HepG2 (cell line): ENCODE measurements at regions not wholly inside any gene's neighbourhood (a gene's known extent, or its start where the extent isn't known, plus 50 kb on each side); places are given as distances from the start of the nearest gene placed in this dataset.

Experiments used
- NFIB ChIP-seq: sonication (generic); formaldehyde crosslinking; IDR thresholded peaks from 2 replicates; pipeline ENCODE4 v1.9.0; 2021; ENCODE audit warnings: missing genetic modification reagents, mild to moderate bottlenecking, borderline replicate concordance
- ZNF337 ChIP-seq: sonication (generic); formaldehyde crosslinking; IDR thresholded peaks from 2 replicates; pipeline ENCODE4 v1.5.1; 2020; ENCODE audit warnings: missing genetic modification reagents, low read depth, mild to moderate bottlenecking, borderline replicate concordance
- TF ChIP-seq, protein P1 (sequence below): sonication (generic); formaldehyde crosslinking; IDR thresholded peaks from 2 replicates; pipeline ENCODE4 v1.4.0; 2020; ENCODE audit warnings: mild to moderate bottlenecking, missing genetic modification reagents, borderline replicate concordance
- TF ChIP-seq, protein P2 (sequence below): sonication (generic); formaldehyde crosslinking; IDR thresholded peaks from 2 replicates; pipeline ENCODE4 v1.8.0; 2022; ENCODE audit warnings: missing genetic modification reagents, low read depth, mild to moderate bottlenecking, borderline replicate concordance
- TF ChIP-seq, protein P3 (sequence below): sonication (generic); formaldehyde crosslinking; conservative IDR thresholded peaks from 2 replicates; pipeline ENCODE4 v1.4.0; 2020; ENCODE audit warnings: missing genetic modification reagents
- TF ChIP-seq, protein P4 (sequence below): sonication (generic); formaldehyde crosslinking; IDR thresholded peaks from 2 replicates; pipeline ENCODE4 v1.8.0; 2022; ENCODE audit warnings: mild to moderate bottlenecking, missing genetic modification reagents, moderate library complexity
- TF ChIP-seq, protein P5 (sequence below): sonication (generic); formaldehyde crosslinking; IDR thresholded peaks from 2 replicates; pipeline ENCODE4 v1.4.0; 2020; ENCODE audit warnings: mild to moderate bottlenecking, missing genetic modification reagents

DNA sequence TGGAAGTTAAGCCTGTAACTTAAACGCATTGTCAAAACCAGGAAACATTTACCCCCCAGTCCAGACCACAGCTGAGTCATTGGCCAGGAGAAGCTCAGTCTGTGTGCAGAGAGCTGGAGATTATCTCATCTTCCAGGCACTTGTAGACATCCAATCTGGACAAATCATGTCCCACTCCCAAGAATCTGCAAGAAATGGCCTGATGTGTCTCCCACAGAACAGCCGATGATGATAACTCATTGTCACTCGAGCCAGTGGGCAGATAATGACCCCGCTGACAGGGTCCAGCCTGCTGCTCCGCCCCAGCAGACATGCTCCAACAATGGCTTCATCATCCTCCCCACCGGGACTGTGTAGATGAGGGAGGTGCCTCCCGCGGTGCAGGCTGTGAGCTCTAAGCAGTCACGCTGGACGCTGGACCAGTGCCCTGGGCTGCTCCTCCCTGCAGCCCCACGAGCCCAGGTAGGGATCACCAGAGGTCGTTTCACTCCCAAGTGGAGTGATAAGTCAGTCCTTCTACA is 322.5 kb downstream of the C16orf95 start (continued):
- TF ChIP-seq, protein P1, sequence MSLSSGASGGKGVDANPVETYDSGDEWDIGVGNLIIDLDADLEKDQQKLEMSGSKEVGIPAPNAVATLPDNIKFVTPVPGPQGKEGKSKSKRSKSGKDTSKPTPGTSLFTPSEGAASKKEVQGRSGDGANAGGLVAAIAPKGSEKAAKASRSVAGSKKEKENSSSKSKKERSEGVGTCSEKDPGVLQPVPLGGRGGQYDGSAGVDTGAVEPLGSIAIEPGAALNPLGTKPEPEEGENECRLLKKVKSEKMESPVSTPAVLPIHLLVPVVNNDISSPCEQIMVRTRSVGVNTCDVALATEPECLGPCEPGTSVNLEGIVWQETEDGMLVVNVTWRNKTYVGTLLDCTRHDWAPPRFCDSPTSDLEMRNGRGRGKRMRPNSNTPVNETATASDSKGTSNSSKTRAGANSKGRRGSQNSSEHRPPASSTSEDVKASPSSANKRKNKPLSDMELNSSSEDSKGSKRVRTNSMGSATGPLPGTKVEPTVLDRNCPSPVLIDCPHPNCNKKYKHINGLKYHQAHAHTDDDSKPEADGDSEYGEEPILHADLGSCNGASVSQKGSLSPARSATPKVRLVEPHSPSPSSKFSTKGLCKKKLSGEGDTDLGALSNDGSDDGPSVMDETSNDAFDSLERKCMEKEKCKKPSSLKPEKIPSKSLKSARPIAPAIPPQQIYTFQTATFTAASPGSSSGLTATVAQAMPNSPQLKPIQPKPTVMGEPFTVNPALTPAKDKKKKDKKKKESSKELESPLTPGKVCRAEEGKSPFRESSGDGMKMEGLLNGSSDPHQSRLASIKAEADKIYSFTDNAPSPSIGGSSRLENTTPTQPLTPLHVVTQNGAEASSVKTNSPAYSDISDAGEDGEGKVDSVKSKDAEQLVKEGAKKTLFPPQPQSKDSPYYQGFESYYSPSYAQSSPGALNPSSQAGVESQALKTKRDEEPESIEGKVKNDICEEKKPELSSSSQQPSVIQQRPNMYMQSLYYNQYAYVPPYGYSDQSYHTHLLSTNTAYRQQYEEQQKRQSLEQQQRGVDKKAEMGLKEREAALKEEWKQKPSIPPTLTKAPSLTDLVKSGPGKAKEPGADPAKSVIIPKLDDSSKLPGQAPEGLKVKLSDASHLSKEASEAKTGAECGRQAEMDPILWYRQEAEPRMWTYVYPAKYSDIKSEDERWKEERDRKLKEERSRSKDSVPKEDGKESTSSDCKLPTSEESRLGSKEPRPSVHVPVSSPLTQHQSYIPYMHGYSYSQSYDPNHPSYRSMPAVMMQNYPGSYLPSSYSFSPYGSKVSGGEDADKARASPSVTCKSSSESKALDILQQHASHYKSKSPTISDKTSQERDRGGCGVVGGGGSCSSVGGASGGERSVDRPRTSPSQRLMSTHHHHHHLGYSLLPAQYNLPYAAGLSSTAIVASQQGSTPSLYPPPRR (CRISPR knock-in tag): no peak
- TF ChIP-seq ZNF337 (CRISPR knock-in tag): no peak
- TF ChIP-seq, protein P2, sequence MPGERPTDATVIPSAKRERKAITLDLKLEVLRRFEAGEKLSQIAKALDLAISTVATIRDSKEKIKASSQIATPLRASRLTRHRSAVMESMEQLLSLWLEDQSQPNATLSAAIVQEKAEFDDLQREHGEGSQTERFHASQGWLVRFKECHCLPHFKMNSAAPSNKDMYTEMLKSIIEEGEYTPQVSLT (CRISPR knock-in tag): no peak
- TF ChIP-seq, protein P3, sequence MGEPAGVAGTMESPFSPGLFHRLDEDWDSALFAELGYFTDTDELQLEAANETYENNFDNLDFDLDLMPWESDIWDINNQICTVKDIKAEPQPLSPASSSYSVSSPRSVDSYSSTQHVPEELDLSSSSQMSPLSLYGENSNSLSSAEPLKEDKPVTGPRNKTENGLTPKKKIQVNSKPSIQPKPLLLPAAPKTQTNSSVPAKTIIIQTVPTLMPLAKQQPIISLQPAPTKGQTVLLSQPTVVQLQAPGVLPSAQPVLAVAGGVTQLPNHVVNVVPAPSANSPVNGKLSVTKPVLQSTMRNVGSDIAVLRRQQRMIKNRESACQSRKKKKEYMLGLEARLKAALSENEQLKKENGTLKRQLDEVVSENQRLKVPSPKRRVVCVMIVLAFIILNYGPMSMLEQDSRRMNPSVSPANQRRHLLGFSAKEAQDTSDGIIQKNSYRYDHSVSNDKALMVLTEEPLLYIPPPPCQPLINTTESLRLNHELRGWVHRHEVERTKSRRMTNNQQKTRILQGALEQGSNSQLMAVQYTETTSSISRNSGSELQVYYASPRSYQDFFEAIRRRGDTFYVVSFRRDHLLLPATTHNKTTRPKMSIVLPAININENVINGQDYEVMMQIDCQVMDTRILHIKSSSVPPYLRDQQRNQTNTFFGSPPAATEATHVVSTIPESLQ (CRISPR knock-in tag): no peak
- TF ChIP-seq, protein P4, sequence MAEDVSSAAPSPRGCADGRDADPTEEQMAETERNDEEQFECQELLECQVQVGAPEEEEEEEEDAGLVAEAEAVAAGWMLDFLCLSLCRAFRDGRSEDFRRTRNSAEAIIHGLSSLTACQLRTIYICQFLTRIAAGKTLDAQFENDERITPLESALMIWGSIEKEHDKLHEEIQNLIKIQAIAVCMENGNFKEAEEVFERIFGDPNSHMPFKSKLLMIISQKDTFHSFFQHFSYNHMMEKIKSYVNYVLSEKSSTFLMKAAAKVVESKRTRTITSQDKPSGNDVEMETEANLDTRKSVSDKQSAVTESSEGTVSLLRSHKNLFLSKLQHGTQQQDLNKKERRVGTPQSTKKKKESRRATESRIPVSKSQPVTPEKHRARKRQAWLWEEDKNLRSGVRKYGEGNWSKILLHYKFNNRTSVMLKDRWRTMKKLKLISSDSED: no peak
- TF ChIP-seq NFIB: no peak
- TF ChIP-seq, protein P5, sequence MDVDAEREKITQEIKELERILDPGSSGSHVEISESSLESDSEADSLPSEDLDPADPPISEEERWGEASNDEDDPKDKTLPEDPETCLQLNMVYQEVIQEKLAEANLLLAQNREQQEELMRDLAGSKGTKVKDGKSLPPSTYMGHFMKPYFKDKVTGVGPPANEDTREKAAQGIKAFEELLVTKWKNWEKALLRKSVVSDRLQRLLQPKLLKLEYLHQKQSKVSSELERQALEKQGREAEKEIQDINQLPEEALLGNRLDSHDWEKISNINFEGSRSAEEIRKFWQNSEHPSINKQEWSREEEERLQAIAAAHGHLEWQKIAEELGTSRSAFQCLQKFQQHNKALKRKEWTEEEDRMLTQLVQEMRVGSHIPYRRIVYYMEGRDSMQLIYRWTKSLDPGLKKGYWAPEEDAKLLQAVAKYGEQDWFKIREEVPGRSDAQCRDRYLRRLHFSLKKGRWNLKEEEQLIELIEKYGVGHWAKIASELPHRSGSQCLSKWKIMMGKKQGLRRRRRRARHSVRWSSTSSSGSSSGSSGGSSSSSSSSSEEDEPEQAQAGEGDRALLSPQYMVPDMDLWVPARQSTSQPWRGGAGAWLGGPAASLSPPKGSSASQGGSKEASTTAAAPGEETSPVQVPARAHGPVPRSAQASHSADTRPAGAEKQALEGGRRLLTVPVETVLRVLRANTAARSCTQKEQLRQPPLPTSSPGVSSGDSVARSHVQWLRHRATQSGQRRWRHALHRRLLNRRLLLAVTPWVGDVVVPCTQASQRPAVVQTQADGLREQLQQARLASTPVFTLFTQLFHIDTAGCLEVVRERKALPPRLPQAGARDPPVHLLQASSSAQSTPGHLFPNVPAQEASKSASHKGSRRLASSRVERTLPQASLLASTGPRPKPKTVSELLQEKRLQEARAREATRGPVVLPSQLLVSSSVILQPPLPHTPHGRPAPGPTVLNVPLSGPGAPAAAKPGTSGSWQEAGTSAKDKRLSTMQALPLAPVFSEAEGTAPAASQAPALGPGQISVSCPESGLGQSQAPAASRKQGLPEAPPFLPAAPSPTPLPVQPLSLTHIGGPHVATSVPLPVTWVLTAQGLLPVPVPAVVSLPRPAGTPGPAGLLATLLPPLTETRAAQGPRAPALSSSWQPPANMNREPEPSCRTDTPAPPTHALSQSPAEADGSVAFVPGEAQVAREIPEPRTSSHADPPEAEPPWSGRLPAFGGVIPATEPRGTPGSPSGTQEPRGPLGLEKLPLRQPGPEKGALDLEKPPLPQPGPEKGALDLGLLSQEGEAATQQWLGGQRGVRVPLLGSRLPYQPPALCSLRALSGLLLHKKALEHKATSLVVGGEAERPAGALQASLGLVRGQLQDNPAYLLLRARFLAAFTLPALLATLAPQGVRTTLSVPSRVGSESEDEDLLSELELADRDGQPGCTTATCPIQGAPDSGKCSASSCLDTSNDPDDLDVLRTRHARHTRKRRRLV (CRISPR knock-in tag): no peak
- TF ChIP-seq, all 625 proteins: peak for 0
